SK-N-SH (cell line): ENCODE measurements at regions not wholly inside any gene's neighbourhood (a gene's known extent, or its start where the extent isn't known, plus 50 kb on each side); places are given as distances from the start of the nearest gene placed in this dataset.

Source experiments
- CTCF ChIA-PET: fragments of 300-600, 350-600 bp; formaldehyde crosslinking; extraction: SDS; loops from one replicate; lab custom pipeline; 2021; lab: Yijun Ruan, JAX
- POLR2A ChIA-PET: fragments of 350-600 bp; sonication (Branson Sonifier 250); formaldehyde crosslinking; extraction: SDS; loops from one replicate; lab custom pipeline; 2020; ENCODE audit warnings: antibody characterized with exemption, inconsistent platforms; lab: Yijun Ruan, JAX
- DNase-seq: peaks from one replicate; pipeline ENCODE4 v3.0.0; 2012
- H2AFZ ChIP-seq: fragments of 200-600 bp; sonication (generic); 2 replicates; pipeline ENCODE4 v1.8.1; 2016; ENCODE audit warnings: antibody characterized with exemption, mild to moderate bottlenecking, low read depth
- H3F3A ChIP-seq: fragments of 200-600 bp; sonication (generic); replicated peaks from 2 replicates; pipeline ENCODE3; 2016; ENCODE audit warnings: antibody characterized with exemption, mild to moderate bottlenecking; ENCODE audit not compliant: insufficient read depth
- H3K27ac ChIP-seq, 2 experiments: fragments of 200-500 bp in 1 of 2; fragments of 200-600 bp in 1 of 2; sonication (Bioruptor generic) in 1 of 2; sonication (generic), shearing (Covaris generic) in 1 of 2; 2 replicates each; pipeline versions ENCODE4 v1.5.1 to v1.6.1; 2014 to 2016; ENCODE audit warnings: low read depth in 2 of 2, inconsistent platforms in 1 of 2, low read length in 1 of 2, mild to moderate bottlenecking in 1 of 2, mixed read lengths in 1 of 2
- H3K27me3 ChIP-seq: fragments of 200-600 bp; sonication (generic), shearing (Covaris generic); 2 replicates; pipeline ENCODE4 v1.6.1; 2016; ENCODE audit warnings: mixed run types; ENCODE audit not compliant: insufficient read depth
- H3K36me3 ChIP-seq, 2 experiments: fragments of 200-500 bp in 1 of 2; fragments of 200-600 bp in 1 of 2; sonication (Bioruptor generic) in 1 of 2; sonication (generic) in 1 of 2; replicated peaks in 1 of 2; 2 replicates each; pipeline versions ENCODE3 to v1.5.1; 2014 to 2016; ENCODE audit warnings: low read length in 1 of 2, mild to moderate bottlenecking in 1 of 2; ENCODE audit not compliant: insufficient read depth in 2 of 2, control insufficient read depth in 1 of 2
- H3K4me1 ChIP-seq, 2 experiments: fragments of 200-500 bp in 1 of 2; fragments of 200-600 bp in 1 of 2; sonication (Bioruptor generic) in 1 of 2; sonication (generic), shearing (Covaris generic) in 1 of 2; 2 replicates each; pipeline versions ENCODE4 v1.5.1 to v1.6.1; 2014 to 2016; ENCODE audit warnings: low read depth in 1 of 2, low read length in 1 of 2, mixed run types in 1 of 2; ENCODE audit not compliant: insufficient read depth in 2 of 2, control insufficient read depth in 1 of 2
- H3K4me2 ChIP-seq: fragments of 200-600 bp; sonication (generic), shearing (Covaris generic); 2 replicates; pipeline ENCODE4 v1.6.1; 2017; ENCODE audit warnings: mixed run types
- H3K4me3 ChIP-seq, 2 experiments: fragments of 200-500 bp in 1 of 2; fragments of 200-600 bp in 1 of 2; sonication (Bioruptor generic) in 1 of 2; sonication (generic), shearing (Covaris generic) in 1 of 2; 2 replicates each; pipeline versions ENCODE4 v1.5.1 to v1.8.1; 2014 to 2016; ENCODE audit warnings: low read depth in 2 of 2, inconsistent platforms in 1 of 2, low read length in 1 of 2, mild to moderate bottlenecking in 1 of 2, mixed read lengths in 1 of 2, moderate library complexity in 1 of 2
- H3K79me2 ChIP-seq: fragments of 200-600 bp; sonication (generic); 2 replicates; pipeline ENCODE4 v1.8.1; 2017; ENCODE audit warnings: mild to moderate bottlenecking; ENCODE audit not compliant: insufficient read depth
- H3K9ac ChIP-seq: fragments of 200-600 bp; sonication (generic); 2 replicates; pipeline ENCODE4 v1.6.1; 2017; ENCODE audit warnings: mixed run types
- H3K9me2 ChIP-seq: fragments of 200-600 bp; sonication (generic); 2 replicates; pipeline ENCODE4 v1.6.1; 2017; ENCODE audit warnings: mixed run types
- H3K9me3 ChIP-seq: fragments of 200-600 bp; sonication (generic); 2 replicates; pipeline ENCODE4 v1.6.1; 2017; ENCODE audit warnings: mixed run types, mild to moderate bottlenecking, moderate library complexity
- H4K20me1 ChIP-seq: fragments of 200-600 bp; sonication (generic); 2 replicates; pipeline ENCODE4 v1.6.1; 2017; ENCODE audit warnings: mild to moderate bottlenecking, mixed run types; ENCODE audit not compliant: insufficient read depth
- CHD2 ChIP-seq: fragments of 150-350 bp; IDR thresholded peaks from 2 replicates; pipeline ENCODE4 v1.6.1; 2018; ENCODE audit warnings: low read length; ENCODE audit not compliant: partially characterized antibody
- ELF1 ChIP-seq: IDR thresholded peaks from 2 replicates; pipeline ENCODE4 v1.4.0; 2012
- EZH2phosphoT487 ChIP-seq: fragments of 200-600 bp; sonication (generic); IDR thresholded peaks from 2 replicates; pipeline ENCODE4 v1.6.1; 2017; ENCODE audit warnings: low read depth, mixed run types, mild to moderate bottlenecking, antibody characterized with exemption, moderate library complexity, borderline replicate concordance
- FOXJ3 ChIP-seq: sonication (generic); formaldehyde crosslinking; IDR thresholded peaks from 2 replicates; pipeline ENCODE4 v1.5.1; 2020; ENCODE audit warnings: mild to moderate bottlenecking, missing genetic modification reagents
- FOXM1 ChIP-seq: IDR thresholded peaks from 2 replicates; pipeline ENCODE4 v1.4.0; 2012; ENCODE audit warnings: low read depth, mild to moderate bottlenecking
- JUND ChIP-seq: IDR thresholded peaks from 2 replicates; pipeline ENCODE4 v1.4.0; 2012
- MAX ChIP-seq: IDR thresholded peaks from 2 replicates; pipeline ENCODE4 v1.4.0; 2012; ENCODE audit warnings: low read depth
- MXI1 ChIP-seq: IDR thresholded peaks from 2 replicates; pipeline ENCODE4 v1.6.1; 2012; ENCODE audit warnings: mild to moderate bottlenecking, low read depth, low read length, improper control_type of control experiment
- NRF1 ChIP-seq: IDR thresholded peaks from 2 replicates; pipeline ENCODE4 v1.6.1; 2012; ENCODE audit warnings: low read depth, mild to moderate bottlenecking, low read length
- POLR2AphosphoS5 ChIP-seq: IDR thresholded peaks from 2 replicates; pipeline ENCODE4 v1.6.1; 2012; ENCODE audit warnings: low read depth, low read length
- RCOR1 ChIP-seq: fragments of 150-350 bp; IDR thresholded peaks from 2 replicates; pipeline ENCODE4 v1.6.1; 2017; ENCODE audit warnings: antibody characterized with exemption, low read length
- REST ChIP-seq: IDR thresholded peaks from 2 replicates; pipeline ENCODE4 v1.6.1; 2012; ENCODE audit warnings: mild to moderate bottlenecking, low read depth, low read length, moderate library complexity
- RXRA ChIP-seq: IDR thresholded peaks from 2 replicates; pipeline ENCODE4 v1.4.0; 2012; ENCODE audit warnings: low read depth, mild to moderate bottlenecking, borderline replicate concordance
- SIN3A ChIP-seq: IDR thresholded peaks from 2 replicates; pipeline ENCODE4 v1.6.1; 2012; ENCODE audit warnings: low read depth, mild to moderate bottlenecking, low read length, moderate library complexity, borderline replicate concordance
- SMC3 ChIP-seq: IDR thresholded peaks from 2 replicates; pipeline ENCODE4 v1.6.1; 2012; ENCODE audit warnings: low read depth, low read length, improper control_type of control experiment
- TAF1 ChIP-seq: IDR thresholded peaks from 2 replicates; pipeline ENCODE4 v1.6.1; 2012; ENCODE audit warnings: low read depth, mild to moderate bottlenecking, low read length, moderate library complexity, borderline replicate concordance
- TCF12 ChIP-seq: IDR thresholded peaks from 2 replicates; pipeline ENCODE4 v1.4.0; 2012
- USF2 ChIP-seq: fragments of 150-350 bp; IDR thresholded peaks from 2 replicates; pipeline ENCODE4 v1.6.1; 2017; ENCODE audit warnings: antibody characterized with exemption, low read length, low read depth, borderline replicate concordance

- DNase-seq = no peak
- Histone ChIP-seq H3K27ac (no peak overlapping the region), H4K20me1 (no peaks in the 10 kb centered on the region), H2AFZ (no peak overlapping the region), H3K9me3 (no peaks in the 10 kb centered on the region), H3K36me3 (no peaks in the 10 kb centered on the region), H3K79me2 (no peaks in the 10 kb centered on the region), H3K4me2 (no peak overlapping the region), H3K4me3 (no peak overlapping the region), H3K9me2 (no peaks in the 10 kb centered on the region), H3K9ac (no peak overlapping the region), H3K4me1 (no peaks in the 10 kb centered on the region), H3K27me3 (no peaks in the 10 kb centered on the region), H3F3A (no peaks in the 10 kb centered on the region)
- no peak for TF ChIP-seq USF2
- no peak for TF ChIP-seq JUND
- no peak for TF ChIP-seq SIN3A
- TF ChIP-seq EZH2phosphoT487 = no peak
- TF ChIP-seq POLR2AphosphoS5 = no peak
- no peak for TF ChIP-seq CHD2
- no peak for TF ChIP-seq TAF1
- no peak for TF ChIP-seq NRF1
- no peak for TF ChIP-seq MXI1
- no peak for TF ChIP-seq SMC3
- no peak for TF ChIP-seq FOXM1
- no peak for TF ChIP-seq TCF12
- TF ChIP-seq REST = no peak
- TF ChIP-seq RXRA = no peak
- no peak for TF ChIP-seq FOXJ3
- no peak for TF ChIP-seq RCOR1
- no peak for TF ChIP-seq ELF1
- no peak for TF ChIP-seq MAX
- CTCF ChIA-PET = no interaction called here
- POLR2A ChIA-PET = no interaction called here
These were observed 66.3 kb upstream of the EPHA6 start for GRCh38 chr3:96748139-96748538.
